OCI-LY1 (cell line): ENCODE measurements at regions not wholly inside any gene's neighbourhood (a gene's known extent, or its start where the extent isn't known, plus 50 kb on each side); places are given as distances from the start of the nearest gene placed in this dataset.

Experiments used
- H2AFZ ChIP-seq: fragments of 200-600 bp; sonication (generic), shearing (Covaris generic); 2 replicates; pipeline ENCODE4 v1.6.0; 2014; ENCODE audit warnings: antibody characterized with exemption, mild to moderate bottlenecking, low read length
- H3F3A ChIP-seq: fragments of 200-600 bp; sonication (generic), shearing (Covaris generic); 2 replicates; pipeline ENCODE4 v1.6.0; 2014; ENCODE audit warnings: mild to moderate bottlenecking, antibody characterized with exemption, low read length, moderate library complexity; ENCODE audit not compliant: insufficient read depth
- H3K27ac ChIP-seq: fragments of 200-600 bp; sonication (generic); 2 replicates; pipeline ENCODE4 v1.5.1; 2014; ENCODE audit warnings: low read length, mixed run types, mild to moderate bottlenecking, low read depth; ENCODE audit not compliant: poor library complexity, severe bottlenecking
- H3K27me3 ChIP-seq: fragments of 200-600 bp; sonication (generic); 2 replicates; pipeline ENCODE4 v1.6.0; 2014; ENCODE audit warnings: antibody characterized with exemption, mild to moderate bottlenecking, low read length, moderate library complexity; ENCODE audit not compliant: insufficient read depth
- H3K36me3 ChIP-seq: fragments of 200-600 bp; sonication (generic); 2 replicates; pipeline ENCODE4 v1.6.1; 2014; ENCODE audit warnings: mild to moderate bottlenecking, antibody characterized with exemption, low read length, moderate library complexity, mixed read lengths; ENCODE audit not compliant: insufficient read depth
- H3K4me1 ChIP-seq: fragments of 200-600 bp; sonication (generic); 2 replicates; pipeline ENCODE4 v1.5.1; 2014; ENCODE audit warnings: mild to moderate bottlenecking, low read length, moderate library complexity; ENCODE audit not compliant: insufficient read depth, severe bottlenecking
- H3K4me2 ChIP-seq: fragments of 200-600 bp; sonication (generic), shearing (Covaris generic); 2 replicates; pipeline ENCODE4 v1.6.1; 2014; ENCODE audit warnings: low read length
- H3K4me3 ChIP-seq: fragments of 200-600 bp; sonication (generic); 2 replicates; pipeline ENCODE4 v1.5.1; 2014; ENCODE audit warnings: low read length, low read depth, mild to moderate bottlenecking, mixed read lengths; ENCODE audit not compliant: poor library complexity, severe bottlenecking
- H3K79me2 ChIP-seq: fragments of 200-600 bp; shearing (Covaris generic); 2 replicates; pipeline ENCODE4 v1.6.1; 2016; ENCODE audit warnings: mixed run types, low read length, mixed read lengths; ENCODE audit not compliant: insufficient read depth
- H3K9ac ChIP-seq: fragments of 200-600 bp; sonication (generic), shearing (Covaris generic); 2 replicates; pipeline ENCODE4 v1.6.1; 2014; ENCODE audit warnings: mild to moderate bottlenecking, low read length, mixed read lengths
- H3K9me2 ChIP-seq: fragments of 200-600 bp; sonication (generic), shearing (Covaris generic); 2 replicates; pipeline ENCODE4 v1.6.1; 2014; ENCODE audit warnings: low read depth, mild to moderate bottlenecking, low read length, mixed read lengths
- H3K9me3 ChIP-seq: fragments of 200-600 bp; shearing (Covaris generic); 2 replicates; pipeline ENCODE4 v1.6.1; 2014; ENCODE audit warnings: low read length, mixed read lengths
- H4K20me1 ChIP-seq: fragments of 200-600 bp; sonication (generic), shearing (Covaris generic); 2 replicates; pipeline ENCODE4 v1.6.0; 2016; ENCODE audit warnings: mild to moderate bottlenecking, low read length; ENCODE audit not compliant: insufficient read depth
- CTCF ChIP-seq: fragments of 200-600 bp; sonication (generic), shearing (Covaris generic); IDR thresholded peaks from 2 replicates; pipeline ENCODE4 v1.5.1; 2017; ENCODE audit warnings: mild to moderate bottlenecking, antibody characterized with exemption, low read length, moderate library complexity, mixed read lengths
- EZH2 ChIP-seq: fragments of 200-600 bp; sonication (generic), shearing (Covaris generic); IDR thresholded peaks from 2 replicates; pipeline ENCODE4 v1.8.0; 2017; ENCODE audit warnings: borderline replicate concordance, mixed run types, mild to moderate bottlenecking, antibody characterized with exemption, low read length, moderate library complexity, mixed read lengths

DNA sequence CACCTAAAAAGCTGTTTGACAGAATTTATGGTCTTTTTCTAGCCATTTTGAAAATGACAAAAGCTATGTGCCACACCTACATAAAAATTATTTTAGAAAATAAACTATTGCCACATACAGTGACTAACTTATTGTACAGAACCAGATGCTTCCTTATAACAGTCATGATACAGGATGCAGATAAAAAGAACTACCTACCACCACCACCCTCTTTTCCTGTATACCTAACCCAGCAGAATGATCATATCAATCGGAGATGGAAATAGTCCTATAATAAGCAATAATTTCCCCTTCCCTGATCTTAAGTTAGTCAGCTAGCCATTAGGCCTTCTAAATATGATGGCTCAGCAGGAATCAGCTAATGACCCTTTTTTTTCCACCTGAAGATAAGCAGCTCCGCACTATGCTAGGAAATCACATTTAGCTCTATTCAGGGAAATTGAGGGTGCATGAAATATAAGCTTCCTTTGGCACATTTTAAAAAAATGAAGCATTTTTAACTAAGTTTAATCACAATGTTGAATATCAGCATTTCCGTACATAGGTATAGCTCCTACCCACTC lies 155.5 kb upstream of the SETMAR start:
- Histone ChIP-seq H3K4me3 (no peak overlapping the region), H3F3A (no peaks in the 10 kb centered on the region), H4K20me1 (no peaks in the 10 kb centered on the region), H3K4me2 (no peak overlapping the region), H3K79me2 (no peaks in the 10 kb centered on the region), H3K27ac (no peak overlapping the region), H3K9ac (no peak overlapping the region), H3K9me2 (no peaks in the 10 kb centered on the region), H3K36me3 (no peaks in the 10 kb centered on the region), H3K27me3 (no peaks in the 10 kb centered on the region), H3K4me1 (no peaks in the 10 kb centered on the region), H2AFZ (no peak overlapping the region), H3K9me3 (no peaks in the 10 kb centered on the region)
- TF ChIP-seq CTCF (no peak), EZH2 (no peak)

GRCh38 chr3:4149296-4149695 lies 153.9 kb upstream of the SETMAR start:
- no peaks in the 10 kb centered on the region for H3F3A ChIP-seq
- no peaks in the 10 kb centered on the region for H3K79me2 ChIP-seq
- H3K9me3 ChIP-seq: no peaks in the 10 kb centered on the region
- no peak overlapping the region for H3K4me3 ChIP-seq
- no peaks in the 10 kb centered on the region for H4K20me1 ChIP-seq
- no peak overlapping the region for H3K9ac ChIP-seq
- H3K36me3 ChIP-seq: no peaks in the 10 kb centered on the region
- H3K4me2 ChIP-seq: no peak overlapping the region
- H3K27ac ChIP-seq: no peak overlapping the region
- H3K27me3 ChIP-seq: no peaks in the 10 kb centered on the region
- no peak overlapping the region for H2AFZ ChIP-seq
- no peaks in the 10 kb centered on the region for H3K9me2 ChIP-seq
- TF ChIP-seq CTCF: no peak
- no peak for TF ChIP-seq EZH2
- H3K4me1 ChIP-seq: no peaks in the 10 kb centered on the region

- Histone ChIP-seq H3K9me3 (no peaks in the 10 kb centered on the region), H3K4me2 (no peak overlapping the region), H3K9ac (no peak overlapping the region), H2AFZ (no peak overlapping the region), H3K4me3 (no peak overlapping the region), H4K20me1 (no peaks in the 10 kb centered on the region), H3K27ac (no peak overlapping the region), H3F3A (no peaks in the 10 kb centered on the region), H3K4me1 (no peaks in the 10 kb centered on the region), H3K27me3 (no peaks in the 10 kb centered on the region), H3K36me3 (no peaks in the 10 kb centered on the region), H3K9me2 (no peaks in the 10 kb centered on the region), H3K79me2 (no peaks in the 10 kb centered on the region)
- no peak for TF ChIP-seq CTCF
- no peak for TF ChIP-seq EZH2
Observed at GRCh38 chr3:4150816-4151215, 152.4 kb upstream of the SETMAR start.
